ENCODE measurements at regions not wholly inside any gene's neighbourhood (a gene's known extent, or its start where the extent isn't known, plus 50 kb on each side); places are given as distances from the start of the nearest gene placed in this dataset.

GRCh38 chr6:167446046-167446445, 121.2 kb downstream of the TTLL2 start:
- H3K27ac ChIP-seq: no peak overlapping the region
- no peak for TF ChIP-seq CTCF (conservative IDR thresholded peaks at IDR 0.05)

- TF ChIP-seq CTCF (conservative IDR thresholded peaks at IDR 0.05): no peak
- H3K27ac ChIP-seq: no peak overlapping the region
Measured at GRCh38 chr6:167446971-167447370, 122.1 kb downstream of the TTLL2 start.

- TF ChIP-seq CTCF (conservative IDR thresholded peaks at IDR 0.05): no peak
- H3K27ac ChIP-seq: no peak overlapping the region
Measured at GRCh38 chr6:167448378-167448777, 123.5 kb downstream of the TTLL2 start.

- no peak for TF ChIP-seq CTCF (conservative IDR thresholded peaks at IDR 0.05)
- no peak overlapping the region for H3K27ac ChIP-seq
Measured at GRCh38 chr6:167449094-167449861, 124.4 kb downstream of the TTLL2 start.

GRCh38 chr6:167450626-167451025, 125.7 kb downstream of the TTLL2 start:
- H3K27ac ChIP-seq: no peak overlapping the region
- TF ChIP-seq CTCF (conservative IDR thresholded peaks at IDR 0.05): no peak

- no peak overlapping the region for H3K27ac ChIP-seq
- no peak for TF ChIP-seq CTCF (conservative IDR thresholded peaks at IDR 0.05)
Measured at GRCh38 chr6:167452338-167453081, 127.6 kb downstream of the TTLL2 start.

- no peak for TF ChIP-seq CTCF (conservative IDR thresholded peaks at IDR 0.05)
- H3K27ac ChIP-seq: no peak overlapping the region
Measured at GRCh38 chr6:167453082-167453446, 128.2 kb downstream of the TTLL2 start.
